ENCODE measurements at regions not wholly inside any gene's neighbourhood (a gene's known extent, or its start where the extent isn't known, plus 50 kb on each side); places are given as distances from the start of the nearest gene placed in this dataset.

DNA sequence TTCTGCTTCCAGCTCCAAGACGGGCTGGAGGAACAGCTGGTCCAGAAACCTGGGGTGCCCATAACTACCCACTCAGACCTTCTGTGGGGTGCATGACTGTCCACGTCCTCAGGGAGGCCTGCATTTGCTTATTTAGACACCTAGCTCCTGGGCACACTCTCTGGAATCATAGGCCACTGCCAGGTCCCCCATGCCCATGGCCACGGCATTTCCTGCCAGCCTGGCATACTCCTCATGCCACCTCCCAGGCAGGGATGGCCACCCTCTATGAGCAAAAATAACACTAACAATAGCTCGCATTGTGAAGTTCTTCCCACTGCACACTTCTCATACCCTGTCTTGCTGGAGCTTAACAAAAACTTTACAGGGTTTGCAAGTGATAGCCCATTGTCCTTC, 166.9 kb upstream of the TPM1 start:
- TF ChIP-seq, protein P1, sequence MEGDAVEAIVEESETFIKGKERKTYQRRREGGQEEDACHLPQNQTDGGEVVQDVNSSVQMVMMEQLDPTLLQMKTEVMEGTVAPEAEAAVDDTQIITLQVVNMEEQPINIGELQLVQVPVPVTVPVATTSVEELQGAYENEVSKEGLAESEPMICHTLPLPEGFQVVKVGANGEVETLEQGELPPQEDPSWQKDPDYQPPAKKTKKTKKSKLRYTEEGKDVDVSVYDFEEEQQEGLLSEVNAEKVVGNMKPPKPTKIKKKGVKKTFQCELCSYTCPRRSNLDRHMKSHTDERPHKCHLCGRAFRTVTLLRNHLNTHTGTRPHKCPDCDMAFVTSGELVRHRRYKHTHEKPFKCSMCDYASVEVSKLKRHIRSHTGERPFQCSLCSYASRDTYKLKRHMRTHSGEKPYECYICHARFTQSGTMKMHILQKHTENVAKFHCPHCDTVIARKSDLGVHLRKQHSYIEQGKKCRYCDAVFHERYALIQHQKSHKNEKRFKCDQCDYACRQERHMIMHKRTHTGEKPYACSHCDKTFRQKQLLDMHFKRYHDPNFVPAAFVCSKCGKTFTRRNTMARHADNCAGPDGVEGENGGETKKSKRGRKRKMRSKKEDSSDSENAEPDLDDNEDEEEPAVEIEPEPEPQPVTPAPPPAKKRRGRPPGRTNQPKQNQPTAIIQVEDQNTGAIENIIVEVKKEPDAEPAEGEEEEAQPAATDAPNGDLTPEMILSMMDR (IDR thresholded peaks at IDR 0.05; ENCODE audit: insufficient read depth, low read depth, low read length) = no peak
- TF ChIP-seq EZH2 (IDR thresholded peaks at IDR 0.05; ENCODE audit: insufficient read depth, low read length) = no peak
